ENCODE measurements at regions not wholly inside any gene's neighbourhood (a gene's known extent, or its start where the extent isn't known, plus 50 kb on each side); places are given as distances from the start of the nearest gene placed in this dataset.
"Not testable (repeated sequence)": the region's sequence is repeated elsewhere in the genome, so short reads cannot be mapped to it uniquely, and the experiment has no call there.

- not testable (repeated sequence) for TF ChIP-seq CTCF (IDR thresholded peaks at IDR 0.05; ENCODE audit: low read depth, low read length, missing input control); JUND (IDR thresholded peaks at IDR 0.05); MAX (IDR thresholded peaks at IDR 0.05); REST (IDR thresholded peaks at IDR 0.05); FOXA1 (IDR thresholded peaks at IDR 0.05); RXRA (IDR thresholded peaks at IDR 0.05); ATF3 (IDR thresholded peaks at IDR 0.05); HNF4G (IDR thresholded peaks at IDR 0.05); ZBTB33 (IDR thresholded peaks at IDR 0.05)
Measured at GRCh38 chr6:113254194-113254593, 603.0 kb upstream of the MARCKS start.
